Breast epithelium (tissue), 3 donors: ENCODE measurements at regions not wholly inside any gene's neighbourhood (a gene's known extent, or its start where the extent isn't known, plus 50 kb on each side); places are given as distances from the start of the nearest gene placed in this dataset.

Experiments used
- POLR2A ChIP-seq: fragments of 450-650 bp; IDR thresholded peaks from one replicate; pipeline ENCODE4 v1.6.1; 2016; ENCODE audit warnings: antibody characterized with exemption, mild to moderate bottlenecking, moderate library complexity
- TF ChIP-seq, protein P1 (sequence below), 3 donors: fragments of 450-650 bp; IDR thresholded peaks; one replicate each; pipeline ENCODE4 v1.5.1; 2016 to 2017; ENCODE audit warnings: antibody characterized with exemption in 3 of 3, mild to moderate bottlenecking in 3 of 3, moderate library complexity in 3 of 3

DNA sequence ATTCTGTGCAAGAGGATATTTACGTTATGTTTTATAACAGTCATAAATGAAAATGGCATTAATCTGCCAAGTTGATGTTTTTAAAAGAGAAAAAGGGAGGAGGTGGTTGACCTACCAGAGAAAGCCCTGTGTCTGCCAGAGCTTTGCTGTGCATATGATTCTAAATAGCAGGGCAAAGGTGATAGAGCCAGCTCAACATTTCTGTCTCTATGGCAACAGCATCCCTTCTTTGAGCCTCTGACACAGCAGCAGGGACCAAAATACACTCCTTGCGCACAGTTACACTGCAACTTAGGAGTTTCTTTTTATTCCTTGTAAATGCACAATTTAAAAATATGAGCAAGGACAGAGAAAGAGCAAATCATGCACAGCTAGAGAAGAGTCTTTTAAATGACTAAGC, 133.3 kb upstream of the RAI2 start:
- no peak for TF ChIP-seq POLR2A
- TF ChIP-seq, protein P1, sequence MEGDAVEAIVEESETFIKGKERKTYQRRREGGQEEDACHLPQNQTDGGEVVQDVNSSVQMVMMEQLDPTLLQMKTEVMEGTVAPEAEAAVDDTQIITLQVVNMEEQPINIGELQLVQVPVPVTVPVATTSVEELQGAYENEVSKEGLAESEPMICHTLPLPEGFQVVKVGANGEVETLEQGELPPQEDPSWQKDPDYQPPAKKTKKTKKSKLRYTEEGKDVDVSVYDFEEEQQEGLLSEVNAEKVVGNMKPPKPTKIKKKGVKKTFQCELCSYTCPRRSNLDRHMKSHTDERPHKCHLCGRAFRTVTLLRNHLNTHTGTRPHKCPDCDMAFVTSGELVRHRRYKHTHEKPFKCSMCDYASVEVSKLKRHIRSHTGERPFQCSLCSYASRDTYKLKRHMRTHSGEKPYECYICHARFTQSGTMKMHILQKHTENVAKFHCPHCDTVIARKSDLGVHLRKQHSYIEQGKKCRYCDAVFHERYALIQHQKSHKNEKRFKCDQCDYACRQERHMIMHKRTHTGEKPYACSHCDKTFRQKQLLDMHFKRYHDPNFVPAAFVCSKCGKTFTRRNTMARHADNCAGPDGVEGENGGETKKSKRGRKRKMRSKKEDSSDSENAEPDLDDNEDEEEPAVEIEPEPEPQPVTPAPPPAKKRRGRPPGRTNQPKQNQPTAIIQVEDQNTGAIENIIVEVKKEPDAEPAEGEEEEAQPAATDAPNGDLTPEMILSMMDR (IDR thresholded peaks at IDR 0.05) = no peak
